ENCODE measurements at regions not wholly inside any gene's neighbourhood (a gene's known extent, or its start where the extent isn't known, plus 50 kb on each side); places are given as distances from the start of the nearest gene placed in this dataset.

DNA sequence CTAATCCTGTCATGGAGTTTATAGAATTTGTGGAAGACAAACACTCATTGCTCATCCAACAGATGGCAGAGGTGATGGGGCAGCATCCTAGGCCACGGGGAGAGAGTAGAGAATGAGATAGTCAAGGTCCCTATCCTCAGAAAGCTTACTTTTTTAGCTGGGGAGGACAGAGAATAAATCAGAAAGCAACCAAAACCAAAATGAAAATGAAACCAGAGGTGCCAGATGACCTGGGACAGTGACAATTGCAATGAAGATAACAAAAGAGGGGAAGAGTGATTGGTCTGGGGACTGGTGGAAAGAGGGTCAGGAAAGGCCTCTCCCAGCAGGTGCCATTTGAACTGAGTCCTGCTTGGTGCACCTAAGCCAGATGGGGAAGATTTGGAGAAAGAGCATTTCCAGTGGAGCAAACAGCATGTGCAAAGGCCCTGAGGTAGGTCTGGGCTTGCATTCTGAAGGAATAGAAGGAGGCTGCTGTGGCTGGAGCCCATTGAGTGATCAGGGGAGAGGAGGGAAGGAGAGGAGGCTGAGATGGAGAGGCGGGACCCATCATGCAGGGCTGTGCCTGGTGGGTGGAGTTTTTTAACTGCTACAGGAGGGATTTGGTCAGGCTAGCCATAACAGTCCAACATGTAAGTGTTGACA, 164.1 kb downstream of the RPS24 start:
- TF ChIP-seq POLR2AphosphoS5 (IDR thresholded peaks at IDR 0.05; ENCODE audit: low read depth, low read length) (no peak), TAF1 (IDR thresholded peaks at IDR 0.05; ENCODE audit: borderline replicate concordance, insufficient read depth, low read length) (no peak), FOXP2 (optimal IDR thresholded peaks at IDR 0.05; ENCODE audit: borderline replicate concordance, extremely low read depth, extremely low read length, insufficient read depth) (no peak)
- TF ChIP-seq, protein P1, sequence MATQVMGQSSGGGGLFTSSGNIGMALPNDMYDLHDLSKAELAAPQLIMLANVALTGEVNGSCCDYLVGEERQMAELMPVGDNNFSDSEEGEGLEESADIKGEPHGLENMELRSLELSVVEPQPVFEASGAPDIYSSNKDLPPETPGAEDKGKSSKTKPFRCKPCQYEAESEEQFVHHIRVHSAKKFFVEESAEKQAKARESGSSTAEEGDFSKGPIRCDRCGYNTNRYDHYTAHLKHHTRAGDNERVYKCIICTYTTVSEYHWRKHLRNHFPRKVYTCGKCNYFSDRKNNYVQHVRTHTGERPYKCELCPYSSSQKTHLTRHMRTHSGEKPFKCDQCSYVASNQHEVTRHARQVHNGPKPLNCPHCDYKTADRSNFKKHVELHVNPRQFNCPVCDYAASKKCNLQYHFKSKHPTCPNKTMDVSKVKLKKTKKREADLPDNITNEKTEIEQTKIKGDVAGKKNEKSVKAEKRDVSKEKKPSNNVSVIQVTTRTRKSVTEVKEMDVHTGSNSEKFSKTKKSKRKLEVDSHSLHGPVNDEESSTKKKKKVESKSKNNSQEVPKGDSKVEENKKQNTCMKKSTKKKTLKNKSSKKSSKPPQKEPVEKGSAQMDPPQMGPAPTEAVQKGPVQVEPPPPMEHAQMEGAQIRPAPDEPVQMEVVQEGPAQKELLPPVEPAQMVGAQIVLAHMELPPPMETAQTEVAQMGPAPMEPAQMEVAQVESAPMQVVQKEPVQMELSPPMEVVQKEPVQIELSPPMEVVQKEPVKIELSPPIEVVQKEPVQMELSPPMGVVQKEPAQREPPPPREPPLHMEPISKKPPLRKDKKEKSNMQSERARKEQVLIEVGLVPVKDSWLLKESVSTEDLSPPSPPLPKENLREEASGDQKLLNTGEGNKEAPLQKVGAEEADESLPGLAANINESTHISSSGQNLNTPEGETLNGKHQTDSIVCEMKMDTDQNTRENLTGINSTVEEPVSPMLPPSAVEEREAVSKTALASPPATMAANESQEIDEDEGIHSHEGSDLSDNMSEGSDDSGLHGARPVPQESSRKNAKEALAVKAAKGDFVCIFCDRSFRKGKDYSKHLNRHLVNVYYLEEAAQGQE (IDR thresholded peaks at IDR 0.05; ENCODE audit: insufficient read depth in 1 of 2, low read depth in 2 of 2, low read length in 2 of 2) = no peak
